ENCODE measurements at regions not wholly inside any gene's neighbourhood (a gene's known extent, or its start where the extent isn't known, plus 50 kb on each side); places are given as distances from the start of the nearest gene placed in this dataset.
"Not testable (repeated sequence)": the region's sequence is repeated elsewhere in the genome, so short reads cannot be mapped to it uniquely, and the experiment has no call there.

GRCh38 chr1:238370599-238370998, 479.9 kb upstream of the ZP4 start:
- no peak overlapping the region for H3K27ac Mint-ChIP-seq
- H3K9me3 Mint-ChIP-seq: peaks cover 14% of the 10 kb centered on the region
- no peaks in the 10 kb centered on the region for H3K36me3 Mint-ChIP-seq
- ATAC-seq: no peak
- no peaks in the 10 kb centered on the region for H3K27me3 Mint-ChIP-seq
- no peaks in the 10 kb centered on the region for H3K4me1 Mint-ChIP-seq (ENCODE audit: low read depth in 2 of 2)
- DNase-seq (ENCODE audit: low spot score): no peak
- no peak overlapping the region for H3K4me3 Mint-ChIP-seq

GRCh38 chr1:238364214-238364892, 473.6 kb upstream of the ZP4 start:
- ATAC-seq (no peak), DNase-seq (ENCODE audit: low spot score) (no peak)
- Mint-ChIP-seq H3K4me1 (ENCODE audit: low read depth in 2 of 2) (no peaks in the 10 kb centered on the region), H3K27me3 (no peaks in the 10 kb centered on the region), H3K9me3 (peaks cover 9% of the 10 kb centered on the region), H3K27ac (no peak overlapping the region), H3K36me3 (no peaks in the 10 kb centered on the region), H3K4me3 (no peak overlapping the region)

- Mint-ChIP-seq H3K27me3 (no peaks in the 10 kb centered on the region), H3K4me3 (no peak overlapping the region), H3K9me3 (peaks cover 8% of the 10 kb centered on the region), H3K27ac (no peak overlapping the region), H3K4me1 (ENCODE audit: low read depth in 2 of 2) (no peaks in the 10 kb centered on the region), H3K36me3 (no peaks in the 10 kb centered on the region)
- ATAC-seq (no peak), DNase-seq (ENCODE audit: low spot score) (no peak)
Measured at GRCh38 chr1:238360474-238360873, 469.8 kb upstream of the ZP4 start.

- Mint-ChIP-seq H3K4me1 (ENCODE audit: low read depth in 2 of 2) (no peaks in the 10 kb centered on the region), H3K27me3 (no peaks in the 10 kb centered on the region), H3K27ac (no peak overlapping the region), H3K9me3 (peaks cover 9% of the 10 kb centered on the region), H3K4me3 (no peak overlapping the region), H3K36me3 (no peaks in the 10 kb centered on the region)
- ATAC-seq (no peak), DNase-seq (ENCODE audit: low spot score) (no peak)
Measured at GRCh38 chr1:238350471-238350870, 459.7 kb upstream of the ZP4 start.

- ATAC-seq (no peak), DNase-seq (ENCODE audit: low spot score) (no peak)
- Mint-ChIP-seq H3K4me3 (no peak overlapping the region), H3K36me3 (no peaks in the 10 kb centered on the region), H3K27ac (no peak overlapping the region), H3K4me1 (ENCODE audit: low read depth in 2 of 2) (no peaks in the 10 kb centered on the region), H3K9me3 (peaks cover 8% of the 10 kb centered on the region), H3K27me3 (no peaks in the 10 kb centered on the region)
Measured at GRCh38 chr1:238346340-238346739, 455.6 kb upstream of the ZP4 start.

GRCh38 chr1:238345837-238346236, 455.1 kb upstream of the ZP4 start:
- H3K36me3 Mint-ChIP-seq: no peaks in the 10 kb centered on the region
- peaks cover 8% of the 10 kb centered on the region for H3K9me3 Mint-ChIP-seq
- DNase-seq (ENCODE audit: low spot score): no peak
- ATAC-seq: no peak
- H3K27ac Mint-ChIP-seq: no peak overlapping the region
- H3K27me3 Mint-ChIP-seq: no peaks in the 10 kb centered on the region
- no peak overlapping the region for H3K4me3 Mint-ChIP-seq
- H3K4me1 Mint-ChIP-seq (ENCODE audit: low read depth in 2 of 2): no peaks in the 10 kb centered on the region

- DNase-seq (ENCODE audit: low spot score) (no peak), ATAC-seq (no peak)
- Mint-ChIP-seq H3K4me1 (ENCODE audit: low read depth in 2 of 2) (no peaks in the 10 kb centered on the region), H3K27me3 (no peaks in the 10 kb centered on the region), H3K36me3 (no peaks in the 10 kb centered on the region), H3K4me3 (no peak overlapping the region), H3K27ac (no peak overlapping the region), H3K9me3 (peaks cover 13% of the 10 kb centered on the region)
Measured at GRCh38 chr1:238343852-238344251, 453.1 kb upstream of the ZP4 start.

- H3K36me3 Mint-ChIP-seq: peaks cover 5% of the 10 kb centered on the region
- no peaks in the 10 kb centered on the region for H3K27me3 Mint-ChIP-seq
- peaks cover 22% of the 10 kb centered on the region for H3K9me3 Mint-ChIP-seq
- H3K27ac Mint-ChIP-seq: no peak overlapping the region
- H3K4me1 Mint-ChIP-seq (ENCODE audit: low read depth in 2 of 2): no peaks in the 10 kb centered on the region
- DNase-seq (ENCODE audit: low spot score): no peak
- no peak overlapping the region for H3K4me3 Mint-ChIP-seq
- no peak for ATAC-seq
Measured at GRCh38 chr1:238341395-238341794, 450.7 kb upstream of the ZP4 start.

- Mint-ChIP-seq H3K27ac (no peak overlapping the region), H3K27me3 (no peaks in the 10 kb centered on the region), H3K4me3 (no peak overlapping the region), H3K9me3 (peaks cover 25% of the 10 kb centered on the region), H3K36me3 (peaks cover 5% of the 10 kb centered on the region), H3K4me1 (ENCODE audit: low read depth in 2 of 2) (no peaks in the 10 kb centered on the region)
- ATAC-seq: no peak
- no peak for DNase-seq (ENCODE audit: low spot score)
Measured at GRCh38 chr1:238340989-238341388, 450.3 kb upstream of the ZP4 start.

GRCh38 chr1:238336531-238336930, 445.8 kb upstream of the ZP4 start:
- Mint-ChIP-seq H3K27ac (no peak overlapping the region), H3K27me3 (no peaks in the 10 kb centered on the region), H3K9me3 (peaks cover 17% of the 10 kb centered on the region), H3K4me1 (ENCODE audit: low read depth in 2 of 2) (no peaks in the 10 kb centered on the region), H3K36me3 (peaks cover 5% of the 10 kb centered on the region), H3K4me3 (no peak overlapping the region)
- ATAC-seq (no peak), DNase-seq (ENCODE audit: low spot score) (no peak)

- no peak overlapping the region for H3K4me3 Mint-ChIP-seq
- ATAC-seq: no peak
- peaks cover 8% of the 10 kb centered on the region for H3K36me3 Mint-ChIP-seq
- no peaks in the 10 kb centered on the region for H3K4me1 Mint-ChIP-seq (ENCODE audit: low read depth in 2 of 2)
- peaks cover 25% of the 10 kb centered on the region for H3K9me3 Mint-ChIP-seq
- no peaks in the 10 kb centered on the region for H3K27me3 Mint-ChIP-seq
- DNase-seq (ENCODE audit: low spot score): no peak
- no peak overlapping the region for H3K27ac Mint-ChIP-seq
Measured at GRCh38 chr1:238334170-238334569, 443.4 kb upstream of the ZP4 start.

GRCh38 chr1:238331557-238331956, 440.8 kb upstream of the ZP4 start:
- no peak for DNase-seq (ENCODE audit: low spot score)
- Mint-ChIP-seq H3K27ac (no peak overlapping the region), H3K4me3 (no peak overlapping the region), H3K27me3 (no peaks in the 10 kb centered on the region), H3K36me3 (peaks cover 9% of the 10 kb centered on the region), H3K9me3 (peaks cover 21% of the 10 kb centered on the region), H3K4me1 (ENCODE audit: low read depth in 2 of 2) (no peaks in the 10 kb centered on the region)
- no peak for ATAC-seq

- H3K4me3 Mint-ChIP-seq: no peak overlapping the region
- ATAC-seq (no peak), DNase-seq (ENCODE audit: low spot score) (no peak)
- H3K9me3 Mint-ChIP-seq: peaks cover 21% of the 10 kb centered on the region
- H3K27me3 Mint-ChIP-seq: no peaks in the 10 kb centered on the region
- H3K27ac Mint-ChIP-seq: no peak overlapping the region
- peaks cover 14% of the 10 kb centered on the region for H3K36me3 Mint-ChIP-seq
- no peaks in the 10 kb centered on the region for H3K4me1 Mint-ChIP-seq (ENCODE audit: low read depth in 2 of 2)
Measured at GRCh38 chr1:238329671-238330070, 438.9 kb upstream of the ZP4 start.

GRCh38 chr1:238327033-238327432, 436.3 kb upstream of the ZP4 start:
- H3K27ac Mint-ChIP-seq; H3K27me3 Mint-ChIP-seq; H3K4me3 Mint-ChIP-seq; ATAC-seq; DNase-seq (ENCODE audit: low spot score); H3K4me1 Mint-ChIP-seq (ENCODE audit: low read depth in 2 of 2): not testable (repeated sequence)
- peaks cover 14% of the 10 kb centered on the region for H3K36me3 Mint-ChIP-seq
- peaks cover 24% of the 10 kb centered on the region for H3K9me3 Mint-ChIP-seq

GRCh38 chr1:238326479-238326878, 435.8 kb upstream of the ZP4 start:
- H3K4me3 Mint-ChIP-seq; H3K27ac Mint-ChIP-seq; DNase-seq (ENCODE audit: low spot score); H3K27me3 Mint-ChIP-seq; ATAC-seq; H3K4me1 Mint-ChIP-seq (ENCODE audit: low read depth in 2 of 2): not testable (repeated sequence)
- peaks cover 24% of the 10 kb centered on the region for H3K9me3 Mint-ChIP-seq
- H3K36me3 Mint-ChIP-seq: peaks cover 14% of the 10 kb centered on the region

All from natural killer cell treated with Interleukin-12 subunit alpha and Interleukin-12 subunit beta and Interleukin-15 and Interleukin-18, amount 100 ng/mL, for 72 hours (primary cell).